ENCODE measurements at regions not wholly inside any gene's neighbourhood (a gene's known extent, or its start where the extent isn't known, plus 50 kb on each side); places are given as distances from the start of the nearest gene placed in this dataset.

- peak; percentile 60 for DNase-seq (ENCODE audit: missing footprints)
- intact Hi-C loops (cut with DNase I) = no loop called here
- ATAC-seq = no peak
Observed at GRCh38 chr1:10904396-10905358, 107.8 kb upstream of the TARDBP start.

- intact Hi-C loops (cut with DNase I) = no loop called here
- ATAC-seq = no peak
- peak; percentile 57 for DNase-seq (ENCODE audit: missing footprints)
Observed at GRCh38 chr1:10905841-10906655, 106.4 kb upstream of the TARDBP start.

GRCh38 chr1:10906866-10907519 is 105.5 kb upstream of the TARDBP start:
- ATAC-seq (no peak), DNase-seq (ENCODE audit: missing footprints) (peak; percentile 57)
- intact Hi-C loops (cut with DNase I) = no loop called here

GRCh38 chr1:10908266-10908665 is 104.2 kb upstream of the TARDBP start:
- DNase-seq (ENCODE audit: missing footprints) = peak; percentile 8
- intact Hi-C loops (cut with DNase I) = no loop called here
- ATAC-seq = no peak

GRCh38 chr1:10909697-10910680 is 102.5 kb upstream of the TARDBP start:
- peak; percentile 53 for ATAC-seq
- peak; percentile 68 for DNase-seq (ENCODE audit: missing footprints)
- intact Hi-C loops (cut with DNase I) = no loop called here

GRCh38 chr1:10910681-10911489 is 101.6 kb upstream of the TARDBP start:
- intact Hi-C loops (cut with DNase I) = no loop called here
- peak; percentile 7 for DNase-seq (ENCODE audit: missing footprints)
- no peak for ATAC-seq

GRCh38 chr1:10911490-10912166 is 100.8 kb upstream of the TARDBP start:
- ATAC-seq = no peak
- intact Hi-C loops (cut with DNase I) = no loop called here
- DNase-seq (ENCODE audit: missing footprints) = no peak

GRCh38 chr1:10912441-10912840 is 100.0 kb upstream of the TARDBP start:
- ATAC-seq (no peak), DNase-seq (ENCODE audit: missing footprints) (no peak)
- intact Hi-C loops (cut with DNase I) = no loop called here

GRCh38 chr1:10914056-10914455 is 98.4 kb upstream of the TARDBP start:
- DNase-seq (ENCODE audit: missing footprints) = no peak
- no peak for ATAC-seq
- intact Hi-C loops (cut with DNase I) = no loop called here

- DNase-seq (ENCODE audit: missing footprints) (no peak), ATAC-seq (no peak)
Observed at GRCh38 chr1:10915594-10915993, 96.9 kb upstream of the TARDBP start.

GRCh38 chr1:10916311-10916710 is 96.1 kb upstream of the TARDBP start:
- DNase-seq (ENCODE audit: missing footprints) (no peak), ATAC-seq (no peak)
- intact Hi-C loops (cut with DNase I) = no loop called here

More at GRCh38 chr1:10915594-10915993, 96.9 kb upstream of the TARDBP start:
- intact Hi-C loops (cut with DNase I) = no loop called here

- intact Hi-C loops (cut with DNase I) = no loop called here
- ATAC-seq (no peak), DNase-seq (ENCODE audit: missing footprints) (no peak)
Observed at GRCh38 chr1:10916991-10917390, 95.5 kb upstream of the TARDBP start.

- DNase-seq (ENCODE audit: missing footprints) (no peak), ATAC-seq (no peak)
- intact Hi-C loops (cut with DNase I) = no loop called here
Observed at GRCh38 chr1:10917513-10918454, 94.7 kb upstream of the TARDBP start.

- ATAC-seq (no peak), DNase-seq (ENCODE audit: missing footprints) (no peak)
- intact Hi-C loops (cut with DNase I) = no loop called here
Observed at GRCh38 chr1:10918531-10918930, 93.9 kb upstream of the TARDBP start.

- intact Hi-C loops (cut with DNase I) = no loop called here
- ATAC-seq (no peak), DNase-seq (ENCODE audit: missing footprints) (no peak)
Observed at GRCh38 chr1:10920063-10920626, 92.3 kb upstream of the TARDBP start.
